IPS-18c (cell line): ENCODE measurements at regions not wholly inside any gene's neighbourhood (a gene's known extent, or its start where the extent isn't known, plus 50 kb on each side); places are given as distances from the start of the nearest gene placed in this dataset.

Experiments
- H3K4me3 ChIP-seq: 2 replicates; pipeline ENCODE4 v1.7.0; 2013; ENCODE audit warnings: low read depth, mild to moderate bottlenecking, low read length, moderate library complexity; ENCODE audit not compliant: insufficient read depth
- H3K9me3 ChIP-seq: one replicate; pipeline ENCODE4 v1.6.1; 2013; ENCODE audit warnings: mild to moderate bottlenecking, low read length, moderate library complexity; ENCODE audit not compliant: control insufficient read depth, insufficient read depth

GRCh38 chr15:94177112-94177511, 54.2 kb upstream of the MCTP2 start:
- H3K9me3 ChIP-seq = no peaks in the 10 kb centered on the region
- H3K4me3 ChIP-seq = no peak overlapping the region

GRCh38 chr15:94175420-94175819, 55.9 kb upstream of the MCTP2 start:
- no peaks in the 10 kb centered on the region for H3K9me3 ChIP-seq

GRCh38 chr15:94174399-94174802, 57.0 kb upstream of the MCTP2 start:
- no peaks in the 10 kb centered on the region for H3K9me3 ChIP-seq
- H3K4me3 ChIP-seq = no peak overlapping the region

More at GRCh38 chr15:94175420-94175819, 55.9 kb upstream of the MCTP2 start:
- no peak overlapping the region for H3K4me3 ChIP-seq

- Histone ChIP-seq H3K4me3 (no peak overlapping the region), H3K9me3 (no peaks in the 10 kb centered on the region)
Measured at GRCh38 chr15:94168250-94168649, 63.1 kb upstream of the MCTP2 start.

- no peak overlapping the region for H3K4me3 ChIP-seq
- no peaks in the 10 kb centered on the region for H3K9me3 ChIP-seq
Measured at GRCh38 chr15:94164971-94165370, 66.4 kb upstream of the MCTP2 start.

GRCh38 chr15:94164202-94164807, 67.1 kb upstream of the MCTP2 start:
- no peaks in the 10 kb centered on the region for H3K9me3 ChIP-seq
- no peak overlapping the region for H3K4me3 ChIP-seq

GRCh38 chr15:94162939-94163338, 68.4 kb upstream of the MCTP2 start:
- Histone ChIP-seq H3K4me3 (no peak overlapping the region), H3K9me3 (no peaks in the 10 kb centered on the region)

GRCh38 chr15:94154255-94154654, 77.1 kb upstream of the MCTP2 start:
- Histone ChIP-seq H3K9me3 (no peaks in the 10 kb centered on the region), H3K4me3 (no peak overlapping the region)

GRCh38 chr15:94145046-94145445, 86.3 kb upstream of the MCTP2 start:
- Histone ChIP-seq H3K9me3 (no peaks in the 10 kb centered on the region), H3K4me3 (no peak overlapping the region)

- Histone ChIP-seq H3K4me3 (no peak overlapping the region), H3K9me3 (no peaks in the 10 kb centered on the region)
Measured at GRCh38 chr15:94141802-94142201, 89.6 kb upstream of the MCTP2 start.

- no peaks in the 10 kb centered on the region for H3K9me3 ChIP-seq
- no peak overlapping the region for H3K4me3 ChIP-seq
Measured at GRCh38 chr15:94135486-94136147, 95.7 kb upstream of the MCTP2 start.

GRCh38 chr15:94131875-94132274, 99.5 kb upstream of the MCTP2 start:
- no peak overlapping the region for H3K4me3 ChIP-seq
- no peaks in the 10 kb centered on the region for H3K9me3 ChIP-seq

GRCh38 chr15:94130504-94130903, 100.9 kb upstream of the MCTP2 start:
- Histone ChIP-seq H3K4me3 (no peak overlapping the region), H3K9me3 (no peaks in the 10 kb centered on the region)

GRCh38 chr15:94127006-94127405, 104.4 kb upstream of the MCTP2 start:
- no peak overlapping the region for H3K4me3 ChIP-seq

GRCh38 chr15:94125698-94126097, 105.7 kb upstream of the MCTP2 start:
- Histone ChIP-seq H3K9me3 (no peaks in the 10 kb centered on the region), H3K4me3 (no peak overlapping the region)

More at GRCh38 chr15:94127006-94127405, 104.4 kb upstream of the MCTP2 start:
- no peaks in the 10 kb centered on the region for H3K9me3 ChIP-seq

- H3K9me3 ChIP-seq = no peaks in the 10 kb centered on the region
- no peak overlapping the region for H3K4me3 ChIP-seq
Measured at GRCh38 chr15:94125156-94125555, 106.2 kb upstream of the MCTP2 start.

GRCh38 chr15:94122516-94122915, 108.8 kb upstream of the MCTP2 start:
- Histone ChIP-seq H3K4me3 (no peak overlapping the region), H3K9me3 (no peaks in the 10 kb centered on the region)

- Histone ChIP-seq H3K4me3 (no peak overlapping the region), H3K9me3 (no peaks in the 10 kb centered on the region)
Measured at GRCh38 chr15:94119923-94120775, 111.2 kb upstream of the MCTP2 start.
